ENCODE measurements at regions not wholly inside any gene's neighbourhood (a gene's known extent, or its start where the extent isn't known, plus 50 kb on each side); places are given as distances from the start of the nearest gene placed in this dataset.

DNA sequence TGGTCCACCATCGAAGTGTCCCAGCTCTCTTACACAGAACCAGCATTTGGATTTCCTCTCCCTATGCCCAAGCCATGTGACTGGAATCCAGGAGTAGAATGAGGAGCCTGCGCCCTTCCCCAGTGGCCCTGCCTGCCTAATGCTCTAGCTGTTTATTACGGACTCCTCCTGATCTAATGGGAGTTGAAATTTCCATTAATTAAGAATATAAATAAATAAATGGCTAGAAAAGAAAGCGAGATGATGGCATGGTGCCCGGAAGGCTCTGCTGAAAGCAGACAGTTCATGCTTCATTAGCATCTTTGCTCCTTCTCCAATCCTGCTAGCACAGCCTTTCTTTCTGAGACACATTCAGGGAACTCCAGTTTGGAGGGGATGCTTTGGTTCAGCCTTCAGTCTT is 216.2 kb downstream of the SEC16B start:
- no peak for TF ChIP-seq POLR2A (IDR thresholded peaks at IDR 0.05)
- no peak for TF ChIP-seq POLR2AphosphoS5 (IDR thresholded peaks at IDR 0.05; ENCODE audit: insufficient read depth in 1 of 2, low read depth in 1 of 2)
- TF ChIP-seq, protein P1, sequence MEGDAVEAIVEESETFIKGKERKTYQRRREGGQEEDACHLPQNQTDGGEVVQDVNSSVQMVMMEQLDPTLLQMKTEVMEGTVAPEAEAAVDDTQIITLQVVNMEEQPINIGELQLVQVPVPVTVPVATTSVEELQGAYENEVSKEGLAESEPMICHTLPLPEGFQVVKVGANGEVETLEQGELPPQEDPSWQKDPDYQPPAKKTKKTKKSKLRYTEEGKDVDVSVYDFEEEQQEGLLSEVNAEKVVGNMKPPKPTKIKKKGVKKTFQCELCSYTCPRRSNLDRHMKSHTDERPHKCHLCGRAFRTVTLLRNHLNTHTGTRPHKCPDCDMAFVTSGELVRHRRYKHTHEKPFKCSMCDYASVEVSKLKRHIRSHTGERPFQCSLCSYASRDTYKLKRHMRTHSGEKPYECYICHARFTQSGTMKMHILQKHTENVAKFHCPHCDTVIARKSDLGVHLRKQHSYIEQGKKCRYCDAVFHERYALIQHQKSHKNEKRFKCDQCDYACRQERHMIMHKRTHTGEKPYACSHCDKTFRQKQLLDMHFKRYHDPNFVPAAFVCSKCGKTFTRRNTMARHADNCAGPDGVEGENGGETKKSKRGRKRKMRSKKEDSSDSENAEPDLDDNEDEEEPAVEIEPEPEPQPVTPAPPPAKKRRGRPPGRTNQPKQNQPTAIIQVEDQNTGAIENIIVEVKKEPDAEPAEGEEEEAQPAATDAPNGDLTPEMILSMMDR (IDR thresholded peaks at IDR 0.05): no peak
- H3K27me3 ChIP-seq: no peaks in the 10 kb centered on the region
- H3K36me3 ChIP-seq: no peaks in the 10 kb centered on the region
- intact Hi-C loops (cut with DNase I): no loop called here
- H3K4me1 ChIP-seq: no peaks in the 10 kb centered on the region
- no peak overlapping the region for H3K27ac ChIP-seq
- H3K9me3 ChIP-seq: no peaks in the 10 kb centered on the region
- H3K4me3 ChIP-seq: no peak overlapping the region
- DNase-seq (ENCODE audit: extremely low spot score in 2 of 2): no peak

DNA sequence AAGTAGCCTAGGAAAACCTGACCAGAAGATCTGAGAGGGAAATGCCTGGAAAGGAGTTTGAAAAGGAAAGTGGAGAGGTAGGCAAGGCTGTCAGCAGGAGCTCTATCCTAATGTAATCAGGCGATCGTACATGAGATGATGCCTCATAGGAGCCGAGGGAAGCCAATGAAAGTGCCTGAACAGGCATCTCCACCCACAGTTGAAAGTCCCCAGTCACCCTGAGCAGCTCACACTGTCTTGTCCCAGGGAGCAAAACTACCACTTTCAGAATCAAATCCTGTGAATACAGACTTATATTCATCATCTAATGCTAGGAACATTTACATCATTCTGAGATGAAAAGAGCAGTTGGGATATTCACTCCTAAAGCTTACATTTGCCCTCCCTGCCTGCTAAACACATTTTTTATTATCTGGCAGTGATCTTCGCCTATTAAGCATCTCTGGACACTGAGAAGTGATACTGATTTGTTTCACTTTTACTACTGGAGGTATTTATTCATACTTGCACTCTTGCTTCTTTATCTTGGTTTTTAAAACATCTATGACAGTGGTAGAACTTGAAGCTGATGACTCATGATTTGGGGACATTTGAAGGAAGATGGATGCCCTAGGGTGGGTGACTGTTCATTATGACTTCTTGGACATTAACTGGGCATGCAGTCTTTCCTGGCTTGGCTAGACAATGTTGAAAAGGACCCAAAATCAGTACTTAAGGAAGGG is 221.6 kb downstream of the SEC16B start:
- H3K4me1 ChIP-seq: no peaks in the 10 kb centered on the region
- H3K27me3 ChIP-seq: no peaks in the 10 kb centered on the region
- DNase-seq (ENCODE audit: extremely low spot score in 2 of 2): no peak
- H3K27ac ChIP-seq: no peak overlapping the region
- H3K9me3 ChIP-seq: no peaks in the 10 kb centered on the region
- TF ChIP-seq, protein P1 (IDR thresholded peaks at IDR 0.05): no peak
- TF ChIP-seq POLR2A (IDR thresholded peaks at IDR 0.05) (no peak), POLR2AphosphoS5 (IDR thresholded peaks at IDR 0.05; ENCODE audit: insufficient read depth in 1 of 2, low read depth in 1 of 2) (no peak)
- H3K4me3 ChIP-seq: no peak overlapping the region
- intact Hi-C loops (cut with DNase I): no loop called here
- H3K36me3 ChIP-seq: no peaks in the 10 kb centered on the region

DNA sequence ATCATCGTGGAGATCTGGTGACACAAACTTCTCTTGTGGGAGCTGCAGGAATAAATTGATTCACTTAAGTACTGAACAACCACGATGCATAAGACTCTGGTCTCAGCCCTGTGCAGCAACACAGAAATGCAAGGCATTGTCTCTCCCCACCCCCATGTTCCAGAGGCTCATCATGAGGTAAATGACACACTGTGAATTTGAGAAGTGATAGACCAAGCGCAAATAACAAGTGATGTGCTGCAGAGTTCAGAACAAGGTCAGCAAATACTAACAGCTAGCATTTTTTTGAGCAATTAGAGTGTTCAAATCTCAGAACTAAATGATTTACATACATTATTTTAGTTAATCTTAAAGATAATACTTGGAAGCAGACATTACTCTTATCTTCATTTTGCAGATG is 223.7 kb downstream of the SEC16B start:
- no peaks in the 10 kb centered on the region for H3K4me1 ChIP-seq
- DNase-seq (ENCODE audit: extremely low spot score in 2 of 2): no peak
- H3K36me3 ChIP-seq: no peaks in the 10 kb centered on the region
- H3K27me3 ChIP-seq: no peaks in the 10 kb centered on the region
- H3K9me3 ChIP-seq: no peaks in the 10 kb centered on the region
- no peak overlapping the region for H3K4me3 ChIP-seq
- TF ChIP-seq, protein P1 (IDR thresholded peaks at IDR 0.05): no peak
- TF ChIP-seq POLR2A (IDR thresholded peaks at IDR 0.05): no peak
- TF ChIP-seq POLR2AphosphoS5 (IDR thresholded peaks at IDR 0.05; ENCODE audit: insufficient read depth in 1 of 2, low read depth in 1 of 2): no peak
- intact Hi-C loops (cut with DNase I): no loop called here
- no peak overlapping the region for H3K27ac ChIP-seq

DNA sequence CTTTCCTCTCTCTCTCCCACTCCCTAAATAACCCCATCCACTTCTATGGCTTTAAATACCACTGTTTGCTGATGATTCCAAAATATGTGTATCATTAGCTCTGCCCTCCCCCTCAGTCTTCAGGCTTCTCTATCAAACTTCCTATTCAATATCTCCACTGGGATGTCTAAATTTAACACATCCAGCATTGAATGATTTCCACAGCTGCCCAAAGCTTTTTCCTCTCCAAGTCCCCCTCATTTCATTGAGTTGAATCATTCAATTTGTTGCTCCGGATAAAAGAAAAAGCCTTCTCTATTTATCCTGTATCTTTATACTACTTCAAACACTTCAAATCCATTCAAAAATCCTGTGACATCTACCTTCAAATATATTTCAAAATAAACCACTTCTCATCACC is 225.0 kb downstream of the SEC16B start:
- TF ChIP-seq, protein P1 (IDR thresholded peaks at IDR 0.05): no peak
- no peak for TF ChIP-seq POLR2AphosphoS5 (IDR thresholded peaks at IDR 0.05; ENCODE audit: insufficient read depth in 1 of 2, low read depth in 1 of 2)
- TF ChIP-seq POLR2A (IDR thresholded peaks at IDR 0.05): no peak
- Histone ChIP-seq H3K9me3 (no peaks in the 10 kb centered on the region), H3K4me1 (no peaks in the 10 kb centered on the region), H3K27ac (no peak overlapping the region), H3K27me3 (no peaks in the 10 kb centered on the region), H3K4me3 (no peak overlapping the region), H3K36me3 (no peaks in the 10 kb centered on the region)
- intact Hi-C loops (cut with DNase I): no loop called here
- DNase-seq (ENCODE audit: extremely low spot score in 2 of 2): no peak

DNA sequence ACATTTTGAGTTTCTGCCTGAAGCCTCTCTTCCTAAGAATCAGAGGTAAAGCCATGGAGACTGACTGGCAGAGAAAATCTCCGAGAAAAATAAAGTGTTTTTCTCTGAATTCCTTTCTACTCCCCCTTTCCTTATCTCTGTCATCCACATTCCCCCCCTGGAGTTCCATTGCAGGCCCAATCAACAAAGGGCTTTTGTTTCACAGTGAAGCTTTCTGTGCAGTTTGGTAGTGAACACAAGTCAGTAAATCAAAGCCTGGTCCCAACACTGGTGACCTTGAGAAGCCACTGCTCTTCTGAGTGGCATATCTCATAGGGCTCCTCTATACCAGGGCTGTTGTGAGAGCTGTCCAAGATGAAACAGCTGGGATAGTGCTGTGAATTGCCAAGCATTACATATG is 228.4 kb downstream of the SEC16B start:
- TF ChIP-seq POLR2A (IDR thresholded peaks at IDR 0.05): no peak
- TF ChIP-seq, protein P1 (IDR thresholded peaks at IDR 0.05): no peak
- no peak for TF ChIP-seq POLR2AphosphoS5 (IDR thresholded peaks at IDR 0.05; ENCODE audit: insufficient read depth in 1 of 2, low read depth in 1 of 2)
- no peak for DNase-seq (ENCODE audit: extremely low spot score in 2 of 2)
- intact Hi-C loops (cut with DNase I): no loop called here

More for the DNA sequence above, 228.4 kb downstream of the SEC16B start:
- Histone ChIP-seq H3K27ac (no peak overlapping the region), H3K9me3 (no peaks in the 10 kb centered on the region), H3K4me3 (no peak overlapping the region), H3K27me3 (no peaks in the 10 kb centered on the region), H3K4me1 (no peaks in the 10 kb centered on the region), H3K36me3 (no peaks in the 10 kb centered on the region)
